ENCODE measurements at regions not wholly inside any gene's neighbourhood (a gene's known extent, or its start where the extent isn't known, plus 50 kb on each side); places are given as distances from the start of the nearest gene placed in this dataset.

DNA sequence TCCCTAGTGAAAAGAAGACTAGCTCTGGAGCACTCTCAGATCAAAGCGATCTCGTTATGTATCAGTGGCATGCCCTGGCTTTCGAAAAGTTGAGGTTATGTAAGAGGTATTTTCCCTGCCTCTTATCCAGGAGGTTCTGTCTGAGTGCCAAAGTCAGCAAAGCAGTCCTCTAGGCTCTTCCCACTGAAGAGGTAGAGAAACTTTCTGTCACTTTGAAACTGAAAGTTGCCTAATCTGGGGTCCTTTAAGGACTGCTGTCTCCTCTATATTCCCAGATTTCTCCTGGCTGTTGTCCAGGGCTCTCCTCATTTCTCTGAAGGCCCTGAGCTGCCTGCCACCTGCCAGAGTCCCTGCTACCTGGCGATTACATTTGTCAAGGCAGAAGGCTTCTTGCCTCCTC is 96.3 kb downstream of the B3GNT2 start:
- TF ChIP-seq ZNF138 (CRISPR knock-in tag; conservative IDR thresholded peaks at IDR 0.05) (no peak), ZNF121 (CRISPR knock-in tag; IDR thresholded peaks at IDR 0.05) (no peak), ATF1 (CRISPR knock-in tag; IDR thresholded peaks at IDR 0.05) (no peak), SMAD3 (CRISPR knock-in tag; IDR thresholded peaks at IDR 0.05; ENCODE audit: borderline replicate concordance) (no peak), NR1H2 (CRISPR knock-in tag; IDR thresholded peaks at IDR 0.05) (no peak), TP53 (CRISPR knock-in tag; IDR thresholded peaks at IDR 0.05) (no peak), PRDM15 (CRISPR knock-in tag; IDR thresholded peaks at IDR 0.05) (no peak), ZNF416 (CRISPR knock-in tag; IDR thresholded peaks at IDR 0.05) (no peak), CBFB (CRISPR knock-in tag; IDR thresholded peaks at IDR 0.05; ENCODE audit: low read depth) (no peak), GRHL2 (CRISPR knock-in tag; IDR thresholded peaks at IDR 0.05; ENCODE audit: insufficient replicate concordance, severe bottlenecking) (no peak), ZNF396 (CRISPR knock-in tag; IDR thresholded peaks at IDR 0.05; ENCODE audit: borderline replicate concordance) (no peak), ZNF671 (CRISPR knock-in tag; IDR thresholded peaks at IDR 0.05) (no peak)
- ChIA-PET POLR2A (no interaction called here), CTCF (interaction anchor here (1.1 kb wide), 1 partner anchor 17 kb away, joined by 3 read pairs; no protein-coding TSS in a partner anchor)
- no peak overlapping the region for H3K4me3 Mint-ChIP-seq
- no peaks in the 10 kb centered on the region for H3K27me3 Mint-ChIP-seq (ENCODE audit: low read depth)
- ATAC-seq, result no peak
- H3K27ac Mint-ChIP-seq, result no peak overlapping the region
- H3K36me3 Mint-ChIP-seq, result peaks cover 3% of the 10 kb centered on the region; the same call in 1 of the 2 replicates
- DNase-seq (ENCODE audit: low spot score), result no peak
- H3K4me1 Mint-ChIP-seq, result peaks cover 28% of the 10 kb centered on the region
- H3K9me3 Mint-ChIP-seq, result peaks cover 3% of the 10 kb centered on the region; the same call in 1 of the 2 replicates

- H3K27me3 Mint-ChIP-seq (ENCODE audit: low read depth), result no peaks in the 10 kb centered on the region
- ATAC-seq (no peak), DNase-seq (ENCODE audit: low spot score) (no peak)
- no peak overlapping the region for H3K4me3 Mint-ChIP-seq
- peaks cover 26% of the 10 kb centered on the region for H3K4me1 Mint-ChIP-seq
- ChIA-PET POLR2A (no interaction called here), CTCF (interaction anchor here (1.1 kb wide), 1 partner anchor 17 kb away, joined by 3 read pairs; no protein-coding TSS in a partner anchor)
- H3K27ac Mint-ChIP-seq, result no peak overlapping the region
- TF ChIP-seq ZBTB21 (CRISPR knock-in tag; IDR thresholded peaks at IDR 0.05; ENCODE audit: borderline replicate concordance) (no peak), ATF2 (CRISPR knock-in tag; IDR thresholded peaks at IDR 0.05; ENCODE audit: borderline replicate concordance, low read depth) (no peak), ZNF317 (CRISPR knock-in tag; IDR thresholded peaks at IDR 0.05; ENCODE audit: borderline replicate concordance, low read depth) (no peak), OVOL2 (CRISPR knock-in tag; IDR thresholded peaks at IDR 0.05; ENCODE audit: borderline replicate concordance) (no peak), SP1 (CRISPR knock-in tag; conservative IDR thresholded peaks at IDR 0.05) (no peak)
- TF ChIP-seq, protein P1, sequence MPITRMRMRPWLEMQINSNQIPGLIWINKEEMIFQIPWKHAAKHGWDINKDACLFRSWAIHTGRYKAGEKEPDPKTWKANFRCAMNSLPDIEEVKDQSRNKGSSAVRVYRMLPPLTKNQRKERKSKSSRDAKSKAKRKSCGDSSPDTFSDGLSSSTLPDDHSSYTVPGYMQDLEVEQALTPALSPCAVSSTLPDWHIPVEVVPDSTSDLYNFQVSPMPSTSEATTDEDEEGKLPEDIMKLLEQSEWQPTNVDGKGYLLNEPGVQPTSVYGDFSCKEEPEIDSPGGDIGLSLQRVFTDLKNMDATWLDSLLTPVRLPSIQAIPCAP (CRISPR knock-in tag; IDR thresholded peaks at IDR 0.05), result no peak
- TF ChIP-seq, protein P2, sequence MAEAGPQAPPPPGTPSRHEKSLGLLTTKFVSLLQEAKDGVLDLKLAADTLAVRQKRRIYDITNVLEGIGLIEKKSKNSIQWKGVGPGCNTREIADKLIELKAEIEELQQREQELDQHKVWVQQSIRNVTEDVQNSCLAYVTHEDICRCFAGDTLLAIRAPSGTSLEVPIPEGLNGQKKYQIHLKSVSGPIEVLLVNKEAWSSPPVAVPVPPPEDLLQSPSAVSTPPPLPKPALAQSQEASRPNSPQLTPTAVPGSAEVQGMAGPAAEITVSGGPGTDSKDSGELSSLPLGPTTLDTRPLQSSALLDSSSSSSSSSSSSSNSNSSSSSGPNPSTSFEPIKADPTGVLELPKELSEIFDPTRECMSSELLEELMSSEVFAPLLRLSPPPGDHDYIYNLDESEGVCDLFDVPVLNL (CRISPR knock-in tag; IDR thresholded peaks at IDR 0.05; ENCODE audit: borderline replicate concordance, low read depth), result no peak
- H3K36me3 Mint-ChIP-seq, result peaks cover 4% of the 10 kb centered on the region; the same call in 1 of the 2 replicates
- peaks cover 6% of the 10 kb centered on the region for H3K9me3 Mint-ChIP-seq
Observed at GRCh38 chr2:62291517-62292137, 95.7 kb downstream of the B3GNT2 start.

Data from WTC11 (cell line).